ENCODE measurements at regions not wholly inside any gene's neighbourhood (a gene's known extent, or its start where the extent isn't known, plus 50 kb on each side); places are given as distances from the start of the nearest gene placed in this dataset.
A peak's percentile ranks its signal among the peaks of the same experiment; 100 is the strongest.

GRCh38 chr7:34307540-34307939 is 350.5 kb upstream of the NPSR1 start:
- no peak overlapping the region for H3K4me3 Mint-ChIP-seq
- peaks cover 9% of the 10 kb centered on the region for H3K9me3 Mint-ChIP-seq (ENCODE audit: low read depth)
- no peak overlapping the region for H3K27ac Mint-ChIP-seq

DNA sequence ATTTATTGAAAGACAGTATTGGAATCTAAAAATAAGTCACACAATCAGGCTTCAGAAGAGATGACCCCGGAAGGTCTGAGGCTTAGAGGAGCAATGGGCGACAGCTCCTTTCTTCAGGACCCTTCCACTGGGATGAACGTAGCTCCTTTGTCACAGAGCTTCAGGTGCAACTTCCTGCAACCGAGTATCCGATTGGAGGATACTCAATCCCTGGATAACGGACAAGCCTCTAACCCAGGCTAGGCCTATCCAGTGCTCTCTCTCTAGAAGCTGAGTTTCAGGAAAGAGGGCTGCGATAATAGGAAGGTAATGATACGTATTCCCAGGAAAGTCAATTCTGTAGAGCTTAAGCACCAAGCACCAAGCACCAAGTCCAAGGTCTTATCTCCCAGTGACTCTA is 349.4 kb upstream of the NPSR1 start:
- Mint-ChIP-seq H3K27ac (no peak overlapping the region), H3K36me3 (no peaks in the 10 kb centered on the region), H3K27me3 (no peaks in the 10 kb centered on the region), H3K4me3 (no peak overlapping the region), H3K9me3 (ENCODE audit: low read depth) (peaks cover 9% of the 10 kb centered on the region), H3K4me1 (ENCODE audit: low read depth) (no peaks in the 10 kb centered on the region)

More at GRCh38 chr7:34307540-34307939, 350.5 kb upstream of the NPSR1 start:
- H3K4me1 Mint-ChIP-seq (ENCODE audit: low read depth), result no peaks in the 10 kb centered on the region
- no peaks in the 10 kb centered on the region for H3K27me3 Mint-ChIP-seq
- no peaks in the 10 kb centered on the region for H3K36me3 Mint-ChIP-seq

DNA sequence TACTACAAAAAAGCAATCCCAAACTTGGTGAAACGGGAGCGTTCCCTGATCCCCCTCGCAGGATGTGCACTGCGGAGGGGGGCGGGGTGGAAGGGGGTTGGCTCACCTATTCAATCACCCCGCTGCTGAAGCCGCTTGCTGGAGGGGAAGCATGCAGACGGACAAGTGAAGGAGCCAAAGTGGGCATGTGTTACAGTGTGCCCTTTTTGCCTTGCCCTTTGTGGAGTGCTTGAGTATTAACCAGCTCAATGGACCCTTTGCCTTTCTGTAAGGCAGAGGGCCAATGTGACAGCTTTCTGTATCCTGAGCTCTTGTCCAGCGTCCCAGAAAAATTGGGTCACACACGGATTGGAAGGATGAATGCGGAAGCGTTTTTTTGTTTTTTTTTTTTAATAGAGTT is 348.9 kb upstream of the NPSR1 start:
- Mint-ChIP-seq H3K9me3 (ENCODE audit: low read depth) (peaks cover 9% of the 10 kb centered on the region), H3K4me3 (no peak overlapping the region), H3K4me1 (ENCODE audit: low read depth) (no peaks in the 10 kb centered on the region), H3K36me3 (no peaks in the 10 kb centered on the region), H3K27ac (no peak overlapping the region), H3K27me3 (no peaks in the 10 kb centered on the region)

DNA sequence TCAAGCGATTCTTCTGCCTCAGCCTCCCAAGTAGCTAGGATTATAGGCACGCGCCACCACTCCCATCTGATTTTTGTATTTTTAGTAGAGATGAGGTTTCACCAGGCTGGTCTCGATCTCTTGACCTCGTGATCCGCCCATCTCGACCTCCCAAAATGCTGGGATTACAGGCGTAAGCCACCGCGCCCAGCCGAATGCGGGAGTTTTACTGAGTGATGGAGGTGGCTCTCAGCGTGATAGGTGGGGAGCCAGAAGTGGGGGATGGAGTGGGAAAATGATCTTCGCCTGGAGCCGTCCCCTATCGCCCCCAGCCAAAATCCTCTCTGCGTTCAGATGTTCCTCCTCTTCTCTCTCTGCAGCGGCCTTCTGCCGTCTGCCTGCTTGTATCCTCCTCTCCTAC is 348.4 kb upstream of the NPSR1 start:
- no peaks in the 10 kb centered on the region for H3K36me3 Mint-ChIP-seq

GRCh38 chr7:34311591-34311990 is 346.4 kb upstream of the NPSR1 start:
- H3K27me3 Mint-ChIP-seq, result no peaks in the 10 kb centered on the region
- H3K4me1 Mint-ChIP-seq (ENCODE audit: low read depth), result no peaks in the 10 kb centered on the region
- H3K9me3 Mint-ChIP-seq (ENCODE audit: low read depth), result peaks cover 9% of the 10 kb centered on the region
- H3K36me3 Mint-ChIP-seq, result no peaks in the 10 kb centered on the region
- H3K4me3 Mint-ChIP-seq, result no peak overlapping the region
- no peak overlapping the region for H3K27ac Mint-ChIP-seq

More for the DNA sequence above, 348.4 kb upstream of the NPSR1 start:
- Mint-ChIP-seq H3K27me3 (no peaks in the 10 kb centered on the region), H3K4me3 (no peak overlapping the region), H3K9me3 (ENCODE audit: low read depth) (peaks cover 9% of the 10 kb centered on the region), H3K4me1 (ENCODE audit: low read depth) (no peaks in the 10 kb centered on the region), H3K27ac (no peak overlapping the region)

- Mint-ChIP-seq H3K4me1 (ENCODE audit: low read depth) (no peaks in the 10 kb centered on the region), H3K27ac (no peak overlapping the region), H3K4me3 (no peak overlapping the region), H3K36me3 (no peaks in the 10 kb centered on the region), H3K27me3 (no peaks in the 10 kb centered on the region), H3K9me3 (ENCODE audit: low read depth) (peaks cover 9% of the 10 kb centered on the region)
These were observed 345.4 kb upstream of the NPSR1 start for GRCh38 chr7:34312624-34313023.

DNA sequence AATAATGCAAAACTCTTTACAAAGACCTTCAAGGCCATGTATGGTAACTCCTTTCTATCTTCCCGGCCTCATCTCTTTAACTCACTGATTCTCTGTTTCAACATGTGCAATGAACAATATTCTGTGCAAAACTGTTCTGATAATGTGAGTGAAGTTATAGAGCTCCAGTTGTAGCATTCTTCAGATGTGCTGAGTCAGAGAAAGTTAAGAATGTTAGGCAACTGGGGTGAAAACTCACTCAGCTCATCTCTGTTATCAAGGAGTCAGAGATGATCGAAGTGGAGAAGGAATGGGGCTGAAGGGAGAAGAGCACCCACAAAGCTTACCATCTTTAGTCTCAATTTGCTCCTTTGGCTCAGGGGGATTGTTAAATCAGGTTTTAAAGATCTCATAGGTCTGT is 344.7 kb upstream of the NPSR1 start:
- Mint-ChIP-seq H3K27me3 (no peaks in the 10 kb centered on the region), H3K4me1 (ENCODE audit: low read depth) (no peaks in the 10 kb centered on the region), H3K36me3 (no peaks in the 10 kb centered on the region), H3K4me3 (no peak overlapping the region), H3K27ac (no peak overlapping the region), H3K9me3 (ENCODE audit: low read depth) (peaks cover 9% of the 10 kb centered on the region)

DNA sequence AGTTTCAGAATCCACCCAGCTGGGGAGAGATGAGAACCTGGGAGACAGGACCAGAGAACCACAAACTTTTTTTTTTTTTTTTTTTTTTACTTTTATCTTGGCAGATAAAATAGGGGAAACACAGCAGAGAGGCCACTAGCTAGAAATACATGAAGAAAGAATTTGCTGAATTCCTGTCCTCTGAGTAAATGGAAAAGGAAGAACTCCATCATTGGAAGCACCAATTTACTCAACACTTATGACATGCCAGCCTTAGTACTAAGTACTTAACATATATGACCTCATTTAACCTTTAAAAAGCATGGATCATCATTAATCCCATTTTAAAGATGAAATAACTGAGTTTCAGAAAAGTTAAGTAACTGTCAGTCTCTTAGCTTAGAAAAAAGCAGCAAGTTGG is 343.0 kb upstream of the NPSR1 start:
- no peak overlapping the region for H3K27ac Mint-ChIP-seq
- no peaks in the 10 kb centered on the region for H3K36me3 Mint-ChIP-seq
- peaks cover 2% of the 10 kb centered on the region for H3K27me3 Mint-ChIP-seq
- no peak overlapping the region for H3K4me3 Mint-ChIP-seq
- H3K9me3 Mint-ChIP-seq (ENCODE audit: low read depth), result peaks cover 9% of the 10 kb centered on the region
- no peaks in the 10 kb centered on the region for H3K4me1 Mint-ChIP-seq (ENCODE audit: low read depth)

DNA sequence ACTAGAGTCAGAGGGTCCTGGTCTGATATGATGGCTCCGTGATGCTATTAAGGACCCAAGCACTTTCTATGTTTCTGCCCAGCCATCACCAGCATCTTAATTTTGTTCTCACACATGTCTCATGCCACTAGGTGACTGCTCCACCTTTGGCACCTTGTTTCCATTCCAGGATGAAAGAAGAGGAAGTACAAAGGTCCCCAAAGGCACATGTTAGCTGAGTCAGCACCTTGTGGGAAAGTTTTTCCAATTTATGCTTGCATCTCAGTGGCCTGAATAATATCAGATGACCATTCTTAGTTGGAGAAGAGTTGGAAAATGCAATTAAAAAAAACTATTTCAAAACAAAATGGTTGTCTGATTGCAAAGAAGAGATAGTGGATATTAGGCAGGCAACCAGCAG is 341.0 kb upstream of the NPSR1 start:
- Mint-ChIP-seq H3K9me3 (ENCODE audit: low read depth) (peaks cover 5% of the 10 kb centered on the region), H3K4me3 (no peak overlapping the region)

DNA sequence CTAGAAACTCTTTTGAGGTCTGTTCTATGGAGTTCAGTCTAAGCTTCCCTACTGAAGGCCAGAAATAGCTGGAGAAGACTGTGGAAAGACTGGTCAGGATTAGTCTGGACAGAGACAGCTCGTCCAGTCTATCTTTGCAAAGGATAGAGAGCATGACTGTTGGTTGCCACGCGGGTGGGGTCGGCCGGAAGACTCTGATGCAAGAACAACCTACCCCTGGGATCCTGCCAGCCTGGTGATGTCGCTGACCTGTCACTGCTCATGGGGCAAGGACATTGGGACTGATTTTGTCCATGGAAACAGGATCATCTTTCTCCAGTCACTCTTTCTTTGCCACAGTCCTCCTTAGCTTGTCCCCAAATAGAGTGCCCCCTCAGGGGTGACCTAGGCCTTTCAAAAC is 337.6 kb upstream of the NPSR1 start:
- no peaks in the 10 kb centered on the region for H3K36me3 Mint-ChIP-seq
- no peaks in the 10 kb centered on the region for H3K9me3 Mint-ChIP-seq (ENCODE audit: low read depth)
- H3K27ac Mint-ChIP-seq, result no peak overlapping the region
- H3K27me3 Mint-ChIP-seq, result peaks cover 10% of the 10 kb centered on the region
- H3K4me3 Mint-ChIP-seq, result no peak overlapping the region
- peaks cover 2% of the 10 kb centered on the region for H3K4me1 Mint-ChIP-seq (ENCODE audit: low read depth)

More for the DNA sequence above, 341.0 kb upstream of the NPSR1 start:
- peaks cover 6% of the 10 kb centered on the region for H3K27me3 Mint-ChIP-seq
- no peak overlapping the region for H3K27ac Mint-ChIP-seq
- peaks cover 2% of the 10 kb centered on the region for H3K4me1 Mint-ChIP-seq (ENCODE audit: low read depth)
- H3K36me3 Mint-ChIP-seq, result no peaks in the 10 kb centered on the region

GRCh38 chr7:34320926-34321661 is 336.9 kb upstream of the NPSR1 start:
- H3K4me3 Mint-ChIP-seq, result peak overlapping the region; percentile 69
- H3K27ac Mint-ChIP-seq, result no peak overlapping the region

GRCh38 chr7:34322841-34323240 is 335.2 kb upstream of the NPSR1 start:
- no peaks in the 10 kb centered on the region for H3K36me3 Mint-ChIP-seq
- H3K4me3 Mint-ChIP-seq, result no peak overlapping the region
- no peaks in the 10 kb centered on the region for H3K9me3 Mint-ChIP-seq (ENCODE audit: low read depth)
- H3K4me1 Mint-ChIP-seq (ENCODE audit: low read depth), result peaks cover 2% of the 10 kb centered on the region
- H3K27me3 Mint-ChIP-seq, result peaks cover 13% of the 10 kb centered on the region
- no peak overlapping the region for H3K27ac Mint-ChIP-seq

More at GRCh38 chr7:34320926-34321661, 336.9 kb upstream of the NPSR1 start:
- Mint-ChIP-seq H3K36me3 (no peaks in the 10 kb centered on the region), H3K4me1 (ENCODE audit: low read depth) (peaks cover 2% of the 10 kb centered on the region), H3K27me3 (peaks cover 10% of the 10 kb centered on the region), H3K9me3 (ENCODE audit: low read depth) (no peaks in the 10 kb centered on the region)

DNA sequence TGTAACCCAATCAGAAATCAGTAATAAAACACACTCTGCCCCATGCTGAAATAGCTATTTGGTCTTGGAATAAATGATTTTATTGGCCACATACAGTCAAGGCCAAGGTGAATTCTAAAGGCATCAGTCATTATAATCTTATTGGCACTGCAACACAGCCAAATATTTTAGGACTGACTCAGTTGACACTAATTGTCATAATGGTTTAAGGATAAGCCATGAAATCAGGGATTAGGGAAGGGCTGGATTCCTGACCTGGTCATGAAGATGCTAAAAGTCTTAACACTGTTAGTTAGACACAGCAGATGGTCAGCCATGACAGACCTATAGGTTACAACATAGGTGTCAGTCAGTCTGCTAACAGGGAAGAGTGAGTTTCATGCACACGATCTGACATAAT is 330.3 kb upstream of the NPSR1 start:
- Mint-ChIP-seq H3K9me3 (ENCODE audit: low read depth) (no peaks in the 10 kb centered on the region), H3K4me3 (no peak overlapping the region), H3K27ac (no peak overlapping the region), H3K36me3 (no peaks in the 10 kb centered on the region), H3K4me1 (ENCODE audit: low read depth) (no peaks in the 10 kb centered on the region), H3K27me3 (peaks cover 5% of the 10 kb centered on the region)

- Mint-ChIP-seq H3K36me3 (no peaks in the 10 kb centered on the region), H3K27me3 (peaks cover 3% of the 10 kb centered on the region), H3K4me1 (ENCODE audit: low read depth) (no peaks in the 10 kb centered on the region), H3K4me3 (no peak overlapping the region), H3K9me3 (ENCODE audit: low read depth) (no peaks in the 10 kb centered on the region), H3K27ac (no peak overlapping the region)
These were observed 327.7 kb upstream of the NPSR1 start for GRCh38 chr7:34330308-34330707.

DNA sequence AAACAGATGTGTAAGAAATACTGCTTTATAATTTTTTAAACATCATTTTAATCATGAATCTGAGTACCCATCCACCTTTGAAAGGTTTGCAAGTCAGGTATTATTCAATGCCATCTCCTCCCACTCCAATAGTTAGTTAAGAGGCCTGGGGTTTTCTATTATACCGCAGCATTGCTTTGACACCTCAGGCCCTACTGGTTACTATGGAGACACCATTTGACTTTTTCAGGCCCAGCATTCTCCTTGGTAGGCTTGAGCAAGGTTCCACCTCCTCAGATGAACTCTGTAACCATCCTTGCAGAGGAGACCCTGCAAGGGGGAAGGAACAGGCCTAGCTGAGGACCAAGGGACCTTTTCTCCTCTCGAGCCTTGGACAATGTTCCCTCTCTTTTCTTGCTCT is 326.9 kb upstream of the NPSR1 start:
- Mint-ChIP-seq H3K9me3 (ENCODE audit: low read depth) (no peaks in the 10 kb centered on the region), H3K27me3 (peaks cover 3% of the 10 kb centered on the region), H3K27ac (no peak overlapping the region), H3K4me1 (ENCODE audit: low read depth) (no peaks in the 10 kb centered on the region), H3K36me3 (no peaks in the 10 kb centered on the region), H3K4me3 (no peak overlapping the region)

GRCh38 chr7:34332006-34332405 is 326.0 kb upstream of the NPSR1 start:
- no peaks in the 10 kb centered on the region for H3K27me3 Mint-ChIP-seq
- H3K27ac Mint-ChIP-seq, result no peak overlapping the region
- no peaks in the 10 kb centered on the region for H3K4me1 Mint-ChIP-seq (ENCODE audit: low read depth)
- peaks cover under 1% of the 10 kb centered on the region for H3K9me3 Mint-ChIP-seq (ENCODE audit: low read depth)
- H3K36me3 Mint-ChIP-seq, result no peaks in the 10 kb centered on the region
- no peak overlapping the region for H3K4me3 Mint-ChIP-seq
